Trophoblast cell (in vitro differentiated cells and primary cell): ENCODE measurements at regions not wholly inside any gene's neighbourhood (a gene's known extent, or its start where the extent isn't known, plus 50 kb on each side); places are given as distances from the start of the nearest gene placed in this dataset.

Source experiments
- DNase-seq, 2 donors: peaks; one replicate each; pipeline ENCODE4 v3.0.0-alpha.2; 2016
- H2AFZ ChIP-seq: 2 replicates; pipeline ENCODE4 v1.6.1; 2013; ENCODE audit warnings: low read length, moderate library complexity, mild to moderate bottlenecking; ENCODE audit not compliant: insufficient read depth, poor library complexity
- H2AK5ac ChIP-seq: 2 replicates; pipeline ENCODE4 v1.6.1; 2013; ENCODE audit warnings: mild to moderate bottlenecking, low read length
- H2BK120ac ChIP-seq: 2 replicates; pipeline ENCODE4 v1.6.1; 2013; ENCODE audit warnings: low read length, mild to moderate bottlenecking, moderate library complexity; ENCODE audit not compliant: insufficient read depth, poor library complexity
- H2BK12ac ChIP-seq: 2 replicates; pipeline ENCODE4 v1.6.1; 2013; ENCODE audit warnings: mild to moderate bottlenecking, low read length, moderate library complexity
- H2BK5ac ChIP-seq: 2 replicates; pipeline ENCODE4 v1.6.1; 2013; ENCODE audit warnings: low read length, low read depth, moderate library complexity, mild to moderate bottlenecking; ENCODE audit not compliant: poor library complexity
- H3K14ac ChIP-seq: 2 replicates; pipeline ENCODE4 v1.6.1; 2013; ENCODE audit warnings: mild to moderate bottlenecking, low read length
- H3K18ac ChIP-seq: 2 replicates; pipeline ENCODE4 v1.6.1; 2013; ENCODE audit warnings: mild to moderate bottlenecking, low read length
- H3K23ac ChIP-seq: 2 replicates; pipeline ENCODE4 v1.6.1; 2013; ENCODE audit warnings: low read length
- H3K27ac ChIP-seq: 2 replicates; pipeline ENCODE4 v1.5.1; 2013; ENCODE audit warnings: low read depth, mild to moderate bottlenecking, inconsistent platforms, low read length, moderate library complexity
- H3K27me3 ChIP-seq: 2 replicates; pipeline ENCODE4 v1.6.1; 2013; ENCODE audit warnings: inconsistent platforms, mild to moderate bottlenecking, low read length, moderate library complexity; ENCODE audit not compliant: insufficient read depth
- H3K36me3 ChIP-seq, 2 experiments: 1 replicate in 1 of 2; 2 replicates in 1 of 2; pipeline ENCODE4 v1.6.1; 2013; ENCODE audit warnings: low read length in 2 of 2, mild to moderate bottlenecking in 2 of 2, moderate library complexity in 1 of 2; ENCODE audit not compliant: insufficient read depth in 2 of 2, control insufficient read depth in 1 of 2
- H3K4ac ChIP-seq: 2 replicates; pipeline ENCODE4 v1.6.1; 2013; ENCODE audit warnings: low read depth, mild to moderate bottlenecking, low read length, moderate library complexity
- H3K4me1 ChIP-seq, 2 experiments: 1 replicate in 1 of 2; 2 replicates in 1 of 2; pipeline ENCODE4 v1.6.1; 2013; ENCODE audit warnings: low read length in 2 of 2, mild to moderate bottlenecking in 2 of 2, moderate library complexity in 1 of 2; ENCODE audit not compliant: insufficient read depth in 2 of 2, control insufficient read depth in 1 of 2
- H3K4me2 ChIP-seq: 2 replicates; pipeline ENCODE4 v1.6.1; 2013; ENCODE audit warnings: inconsistent platforms, mild to moderate bottlenecking, low read length, moderate library complexity
- H3K4me3 ChIP-seq: 2 replicates; pipeline ENCODE4 v1.5.1; 2013; ENCODE audit warnings: mild to moderate bottlenecking, low read depth, low read length, inconsistent platforms
- H3K79me1 ChIP-seq: one replicate; pipeline ENCODE4 v1.6.1; 2013; ENCODE audit warnings: low read length
- H3K79me2 ChIP-seq: 2 replicates; pipeline ENCODE4 v1.6.1; 2013; ENCODE audit warnings: low read length, mild to moderate bottlenecking; ENCODE audit not compliant: control insufficient read depth, insufficient read depth, poor library complexity
- H3K9ac ChIP-seq: 2 replicates; pipeline ENCODE4 v1.6.1; 2013; ENCODE audit warnings: mild to moderate bottlenecking, low read length
- H3K9me3 ChIP-seq: 2 replicates; pipeline ENCODE4 v1.6.1; 2013; ENCODE audit warnings: low read depth, mild to moderate bottlenecking, control low read depth, inconsistent platforms, low read length; ENCODE audit not compliant: insufficient read depth
- H4K12ac ChIP-seq: 2 replicates; pipeline ENCODE4 v1.6.1; 2013; ENCODE audit warnings: low read depth, mild to moderate bottlenecking, low read length, moderate library complexity
- H4K8ac ChIP-seq: 2 replicates; pipeline ENCODE4 v1.6.1; 2013; ENCODE audit warnings: low read depth, mild to moderate bottlenecking, low read length, moderate library complexity
- H4K91ac ChIP-seq: one replicate; pipeline ENCODE4 v1.6.1; 2013; ENCODE audit warnings: low read depth, mild to moderate bottlenecking, low read length, moderate library complexity
- WGBS: extraction: QIAGEN DNeasy Blood & Tissue Kit; methylation state at CpG from one replicate; pipeline ENCODE4 v1.1.7; 2013; ENCODE audit warnings: missing lambda C conversion rate; ENCODE audit not compliant: insufficient read length, insufficient coverage; ENCODE audit errors: extremely low coverage; 5-methylcytosine and 5-hydroxymethylcytosine counted together

GRCh38 chr19:30741566-30741965 lies 369.4 kb downstream of the ZNF536 start:
- Histone ChIP-seq H3K9me3 (peaks cover 5% of the 10 kb centered on the region), H2BK120ac (no peak overlapping the region), H4K8ac (no peak overlapping the region), H3K14ac (no peak overlapping the region), H3K4me3 (no peak overlapping the region), H3K4ac (no peak overlapping the region), H2BK5ac (no peak overlapping the region), H3K4me2 (no peak overlapping the region), H3K36me3 (no peaks in the 10 kb centered on the region), H2AK5ac (no peak overlapping the region), H4K12ac (no peak overlapping the region), H3K27me3 (no peaks in the 10 kb centered on the region), H3K4me1 (no peaks in the 10 kb centered on the region), H4K91ac (no peak overlapping the region), H2AFZ (no peak overlapping the region), H3K23ac (no peak overlapping the region), H3K79me2 (no peaks in the 10 kb centered on the region), H3K9ac (no peak overlapping the region), H2BK12ac (no peak overlapping the region), H3K79me1 (no peaks in the 10 kb centered on the region), H3K27ac (no peak overlapping the region), H3K18ac (no peak overlapping the region)
- no peak for DNase-seq
- WGBS: no CpG with 5 or more reads among the region's 2 CpGs

- H3K27ac ChIP-seq: no peak overlapping the region
- no peak overlapping the region for H2AK5ac ChIP-seq
- H3K18ac ChIP-seq: no peak overlapping the region
- no peak overlapping the region for H4K91ac ChIP-seq
- no peak overlapping the region for H3K23ac ChIP-seq
- no peaks in the 10 kb centered on the region for H3K79me1 ChIP-seq
- H2BK5ac ChIP-seq: no peak overlapping the region
- WGBS: no CpG with 5 or more reads among the region's 5 CpGs
- H2BK120ac ChIP-seq: no peak overlapping the region
- H3K27me3 ChIP-seq: no peaks in the 10 kb centered on the region
- H3K4me3 ChIP-seq: no peak overlapping the region
- H2AFZ ChIP-seq: no peak overlapping the region
- H3K36me3 ChIP-seq: no peaks in the 10 kb centered on the region
- no peak overlapping the region for H4K12ac ChIP-seq
- no peak for DNase-seq
- H3K14ac ChIP-seq: no peak overlapping the region
- H2BK12ac ChIP-seq: no peak overlapping the region
- H3K9ac ChIP-seq: no peak overlapping the region
- no peaks in the 10 kb centered on the region for H3K79me2 ChIP-seq
- H3K9me3 ChIP-seq: peaks cover 5% of the 10 kb centered on the region
- no peak overlapping the region for H3K4me2 ChIP-seq
- H3K4me1 ChIP-seq: no peaks in the 10 kb centered on the region
- no peak overlapping the region for H3K4ac ChIP-seq
- H4K8ac ChIP-seq: no peak overlapping the region
Observed at GRCh38 chr19:30739394-30739793, 367.2 kb downstream of the ZNF536 start.

GRCh38 chr19:30738047-30738446 lies 365.9 kb downstream of the ZNF536 start:
- Histone ChIP-seq H3K9me3 (peaks cover 4% of the 10 kb centered on the region), H3K27ac (no peak overlapping the region), H4K12ac (no peak overlapping the region), H3K18ac (no peak overlapping the region), H3K4me3 (no peak overlapping the region), H2AK5ac (no peak overlapping the region), H2AFZ (no peak overlapping the region), H4K91ac (no peak overlapping the region), H2BK120ac (no peak overlapping the region), H3K4ac (no peak overlapping the region), H3K79me1 (no peaks in the 10 kb centered on the region), H2BK12ac (no peak overlapping the region), H2BK5ac (no peak overlapping the region), H4K8ac (no peak overlapping the region), H3K36me3 (no peaks in the 10 kb centered on the region), H3K23ac (no peak overlapping the region), H3K9ac (no peak overlapping the region), H3K14ac (no peak overlapping the region), H3K4me2 (no peak overlapping the region), H3K27me3 (no peaks in the 10 kb centered on the region), H3K4me1 (no peaks in the 10 kb centered on the region), H3K79me2 (no peaks in the 10 kb centered on the region)
- no CpG with 5 or more reads among the region's 2 CpGs for WGBS
- DNase-seq: no peak

- H3K14ac ChIP-seq: no peak overlapping the region
- no peaks in the 10 kb centered on the region for H3K27me3 ChIP-seq
- no peak overlapping the region for H3K9ac ChIP-seq
- no peak overlapping the region for H2AFZ ChIP-seq
- H3K4me1 ChIP-seq: no peaks in the 10 kb centered on the region
- WGBS: no CpG with 5 or more reads among the region's 6 CpGs
- H2BK5ac ChIP-seq: no peak overlapping the region
- H3K79me2 ChIP-seq: no peaks in the 10 kb centered on the region
- H4K12ac ChIP-seq: no peak overlapping the region
- no peaks in the 10 kb centered on the region for H3K36me3 ChIP-seq
- H2AK5ac ChIP-seq: no peak overlapping the region
- H3K79me1 ChIP-seq: no peaks in the 10 kb centered on the region
- no peak overlapping the region for H4K8ac ChIP-seq
- H2BK120ac ChIP-seq: no peak overlapping the region
- no peak overlapping the region for H3K4ac ChIP-seq
- no peak for DNase-seq
- H3K9me3 ChIP-seq: peaks cover 1% of the 10 kb centered on the region
- H3K23ac ChIP-seq: no peak overlapping the region
- no peak overlapping the region for H3K18ac ChIP-seq
- H4K91ac ChIP-seq: no peak overlapping the region
- no peak overlapping the region for H3K4me2 ChIP-seq
- H2BK12ac ChIP-seq: no peak overlapping the region
- H3K4me3 ChIP-seq: no peak overlapping the region
- H3K27ac ChIP-seq: no peak overlapping the region
Observed at GRCh38 chr19:30734669-30735068, 362.5 kb downstream of the ZNF536 start.
